Esophagus (tissue), 2 donors: ENCODE measurements at regions not wholly inside any gene's neighbourhood (a gene's known extent, or its start where the extent isn't known, plus 50 kb on each side); places are given as distances from the start of the nearest gene placed in this dataset.
"Not testable (repeated sequence)": the region's sequence is repeated elsewhere in the genome, so short reads cannot be mapped to it uniquely, and the experiment has no call there.

Source experiments
- H3K27ac ChIP-seq, 2 donors: one replicate each; pipeline ENCODE4 v1.5.1; 2013; ENCODE audit warnings: low read depth in 2 of 2, mild to moderate bottlenecking in 2 of 2, inconsistent platforms in 1 of 2, low read length in 1 of 2, moderate library complexity in 1 of 2
- H3K27me3 ChIP-seq, 2 donors: one replicate each; pipeline ENCODE4 v1.6.1; 2013; ENCODE audit warnings: low read length in 2 of 2, control low read depth in 1 of 2, mild to moderate bottlenecking in 1 of 2; ENCODE audit not compliant: insufficient read depth in 2 of 2, control insufficient read depth in 1 of 2
- H3K36me3 ChIP-seq, 2 donors: one replicate each; pipeline ENCODE4 v1.6.1; 2013; ENCODE audit warnings: low read length in 1 of 2; ENCODE audit not compliant: control insufficient read depth in 2 of 2, insufficient read depth in 2 of 2
- H3K4me1 ChIP-seq, 2 donors: one replicate each; pipeline ENCODE4 v1.6.1; 2013; ENCODE audit warnings: low read length in 1 of 2; ENCODE audit not compliant: control insufficient read depth in 2 of 2, insufficient read depth in 2 of 2
- H3K4me3 ChIP-seq, 2 donors: one replicate each; pipeline ENCODE4 v1.5.1; 2013; ENCODE audit warnings: low read length in 2 of 2, mild to moderate bottlenecking in 2 of 2, low read depth in 1 of 2, moderate library complexity in 1 of 2
- H3K9me3 ChIP-seq, 2 donors: one replicate each; pipeline ENCODE4 v1.6.1; 2013; ENCODE audit warnings: mild to moderate bottlenecking in 2 of 2, low read depth in 1 of 2, low read length in 1 of 2, moderate library complexity in 1 of 2; ENCODE audit not compliant: control insufficient read depth in 2 of 2, insufficient read depth in 1 of 2
- WGBS, 2 donors: extraction: QIAGEN DNeasy Blood & Tissue Kit; methylation state at CpG; one replicate each; pipeline ENCODE4 v1.1.7; 2013; 5-methylcytosine and 5-hydroxymethylcytosine counted together
- donor health status: healthy with polysubstance abuse.
- donor health status: Bipolar disorder and iron deficiency.

DNA sequence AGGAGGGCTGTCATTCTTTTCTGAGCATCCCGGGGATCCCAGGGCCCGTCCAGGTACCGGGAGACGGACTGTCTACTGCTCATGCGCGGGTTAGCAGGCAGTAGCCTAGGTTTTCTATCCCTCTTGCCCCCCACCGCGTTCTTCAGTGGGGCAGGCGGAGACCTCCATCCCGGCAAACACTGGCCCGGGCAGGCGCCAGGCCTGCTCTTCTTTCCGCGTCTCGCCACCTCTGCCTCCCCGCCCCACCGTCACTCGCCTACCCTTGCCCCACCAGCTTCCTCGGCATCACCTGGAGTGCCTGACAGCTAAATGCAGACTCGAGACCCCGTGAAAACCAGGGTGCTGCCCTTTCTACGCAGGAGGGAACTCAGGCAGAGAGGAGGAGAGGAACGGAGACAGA lies 1937.7 kb upstream of the DEFB115 start:
- no peak overlapping the region for H3K27ac ChIP-seq
- H3K36me3 ChIP-seq: no peaks in the 10 kb centered on the region
- no peaks in the 10 kb centered on the region for H3K27me3 ChIP-seq
- 43 to 67% methylated on average over 23 of the region's 23 CpGs for WGBS, 2 donors
- H3K9me3 ChIP-seq: peaks cover 10 to 20% of the 10 kb centered on the region in 2 donors
- no peaks in the 10 kb centered on the region for H3K4me1 ChIP-seq
- no peak overlapping the region for H3K4me3 ChIP-seq

DNA sequence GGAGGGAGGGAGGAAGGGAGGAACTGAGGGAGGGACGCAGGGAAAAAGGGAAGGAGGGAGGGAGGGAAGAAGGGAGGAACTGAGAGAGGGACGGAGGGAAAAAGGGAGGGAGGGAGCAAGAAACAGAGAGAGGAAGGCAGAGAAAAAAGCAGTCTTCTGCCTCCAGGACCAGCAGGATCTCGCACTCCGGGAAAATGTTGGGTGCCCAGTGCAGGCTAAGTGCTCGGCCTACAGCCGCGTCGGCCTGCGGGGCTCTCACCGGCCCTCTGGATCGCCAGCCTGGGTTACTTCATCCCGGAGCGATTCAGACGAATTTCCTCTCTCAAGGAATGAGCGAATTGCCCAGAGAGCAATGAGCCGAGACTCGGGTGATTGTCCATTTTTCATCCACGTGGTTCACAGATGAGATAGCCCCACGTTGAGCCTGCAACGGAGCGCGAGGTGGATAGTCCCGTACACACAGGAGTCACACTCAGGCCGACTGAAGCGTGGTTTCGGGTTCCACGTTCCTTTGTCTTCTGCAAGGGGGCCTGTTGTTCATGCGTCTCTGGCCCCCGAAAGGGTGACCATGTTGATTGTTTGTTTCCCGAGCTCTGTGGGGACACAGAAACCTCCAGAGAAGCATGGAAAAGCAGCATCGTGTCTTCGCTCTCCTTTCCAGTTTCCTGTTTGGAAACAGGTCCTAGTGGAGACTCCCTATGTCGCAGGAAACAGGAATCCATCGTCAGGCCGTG lies 1937.1 kb upstream of the DEFB115 start:
- not testable (repeated sequence) for H3K27me3 ChIP-seq

DNA sequence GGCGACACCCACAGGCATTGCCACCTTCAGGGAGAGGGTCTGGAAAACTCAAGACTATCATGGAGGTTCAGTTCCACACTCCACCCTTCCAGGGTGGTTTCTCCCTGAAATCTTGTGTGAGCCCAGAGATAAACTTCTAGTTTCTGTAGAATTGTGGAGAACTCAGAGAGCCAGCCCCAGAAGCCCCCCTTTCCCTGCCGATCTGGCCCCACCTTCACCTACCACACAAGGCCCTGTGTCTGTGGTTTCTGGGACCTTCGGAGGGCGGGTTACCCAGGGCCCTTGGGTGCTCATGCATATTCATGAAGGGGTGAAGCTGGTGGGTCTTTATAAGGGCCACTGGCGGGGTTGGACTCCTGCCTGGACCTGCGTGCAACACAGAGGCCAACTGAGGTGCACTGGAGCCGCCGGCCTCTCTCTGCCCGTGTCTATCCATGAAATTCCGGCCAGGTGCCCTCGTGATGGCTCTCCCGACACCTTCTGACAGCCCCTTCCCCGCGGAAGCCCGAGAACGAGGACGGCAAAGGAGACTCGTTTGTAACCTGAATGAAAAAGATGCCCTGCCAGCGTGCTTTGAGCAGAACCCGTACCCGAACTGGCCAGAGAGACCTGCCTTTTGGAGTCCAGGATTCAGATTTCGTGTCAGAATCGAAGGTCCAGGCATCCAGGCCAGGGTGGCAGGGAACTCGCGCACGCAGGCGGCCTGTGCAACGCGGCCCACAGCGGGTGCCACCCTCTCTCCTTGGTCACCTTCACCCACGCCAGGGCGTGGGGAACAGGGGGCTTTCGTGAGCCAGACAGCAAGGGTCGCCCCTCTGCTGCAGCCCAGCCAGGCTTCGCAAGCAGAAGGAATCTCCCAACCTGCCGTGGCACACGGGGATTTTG lies 1933.6 kb upstream of the DEFB115 start:
- H3K27ac ChIP-seq, H3K4me1 ChIP-seq, H3K4me3 ChIP-seq, H3K36me3 ChIP-seq, H3K27me3 ChIP-seq: not testable (repeated sequence)
- H3K9me3 ChIP-seq: peaks cover 20 to 31% of the 10 kb centered on the region in 2 donors
- WGBS, 2 donors: 53 to 85% methylated on average over 36 to 37 of the region's 37 CpGs

More for the DNA sequence above, 1937.1 kb upstream of the DEFB115 start:
- 37 to 55% methylated on average over 35 of the region's 35 CpGs for WGBS, 2 donors
- H3K4me3 ChIP-seq, H3K27ac ChIP-seq, H3K36me3 ChIP-seq, H3K4me1 ChIP-seq: not testable (repeated sequence)
- H3K9me3 ChIP-seq: peaks cover 12 to 26% of the 10 kb centered on the region in 2 donors

DNA sequence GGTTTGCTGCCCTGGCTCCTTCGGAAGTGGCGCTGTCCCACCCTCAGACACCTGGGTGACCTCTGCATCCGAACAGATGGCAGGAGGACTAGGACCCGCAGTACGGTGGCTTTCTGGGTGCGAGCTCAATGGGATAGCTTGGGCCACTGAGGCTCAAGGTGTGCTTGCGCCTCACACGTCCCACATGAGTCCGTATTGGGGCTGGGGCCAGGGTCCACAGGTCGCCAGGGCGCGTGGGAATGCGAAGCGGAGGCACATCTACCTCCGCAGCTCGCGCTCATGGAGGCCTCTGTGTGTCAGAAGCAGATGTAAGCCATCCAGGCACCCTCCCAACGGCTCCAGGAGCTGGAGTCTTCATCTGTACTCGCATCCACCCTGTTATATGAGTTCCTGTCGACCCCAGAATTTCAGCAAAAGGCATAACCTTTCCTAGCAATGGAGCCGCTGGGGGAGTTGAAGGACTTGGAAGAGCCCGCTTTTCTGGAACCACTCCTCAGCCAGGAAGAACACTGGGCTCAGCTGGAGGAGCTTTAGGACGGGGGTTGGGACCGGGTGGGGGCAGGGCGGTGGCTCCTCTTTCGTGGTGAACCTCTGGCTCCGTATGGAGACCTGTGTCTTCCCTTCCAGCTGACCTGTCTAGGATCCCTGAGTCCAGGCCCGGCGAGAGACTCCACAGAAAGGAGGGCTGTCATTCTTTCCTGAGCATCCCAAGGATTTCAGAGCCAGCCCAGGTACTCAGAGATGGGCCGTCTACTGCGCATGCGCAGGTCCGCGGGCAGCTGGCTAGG lies 1932.8 kb upstream of the DEFB115 start:
- WGBS, 2 donors: 58 to 76% methylated on average over 34 of the region's 34 CpGs
- not testable (repeated sequence) for H3K27me3 ChIP-seq, H3K4me3 ChIP-seq, H3K36me3 ChIP-seq, H3K27ac ChIP-seq, H3K4me1 ChIP-seq
- peaks cover 20 to 24% of the 10 kb centered on the region in 2 donors for H3K9me3 ChIP-seq

DNA sequence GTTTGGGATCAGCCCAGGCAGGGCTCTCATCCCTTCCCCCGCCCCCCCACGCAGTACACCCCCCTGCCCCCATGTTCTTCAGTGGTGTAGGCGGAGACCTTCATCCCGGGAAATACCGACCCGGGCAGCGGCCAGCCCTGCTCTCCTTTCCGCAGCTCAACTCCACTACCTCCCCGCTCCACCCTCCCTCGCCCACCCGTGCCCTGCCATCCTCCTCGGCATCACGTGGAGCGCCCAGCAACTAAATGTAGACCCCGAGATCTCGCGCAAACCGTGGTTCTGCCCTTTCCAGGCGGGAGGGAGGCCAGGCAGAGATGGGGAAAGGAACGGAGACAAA lies 1932.2 kb upstream of the DEFB115 start:
- Histone ChIP-seq H3K36me3 (no peaks in the 10 kb centered on the region), H3K27ac (no peak overlapping the region), H3K27me3 (no peaks in the 10 kb centered on the region), H3K4me1 (no peaks in the 10 kb centered on the region), H3K9me3 (peaks cover 18 to 22% of the 10 kb centered on the region in 2 donors), H3K4me3 (no peak overlapping the region)
- WGBS, 2 donors: 53 to 76% methylated on average over 20 of the region's 20 CpGs

DNA sequence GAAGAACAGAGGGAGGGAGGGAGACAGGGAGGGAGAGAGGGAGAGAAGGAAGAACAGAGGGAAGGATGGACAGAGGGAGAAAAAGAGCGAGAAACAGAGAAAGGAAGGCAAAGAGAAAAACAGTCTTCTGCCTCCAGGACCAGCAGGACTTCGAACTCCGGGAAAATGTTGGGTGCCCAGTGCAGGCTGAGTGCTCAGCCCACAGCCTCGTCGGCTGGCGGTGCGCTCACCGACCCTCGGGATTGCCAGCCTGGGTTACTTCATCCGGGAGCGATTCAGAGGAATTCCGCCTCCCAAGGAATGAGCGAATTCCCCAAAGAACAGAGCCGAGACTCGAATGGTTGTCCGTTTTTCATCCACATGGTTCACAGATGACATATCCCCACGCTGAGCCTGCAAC lies 1931.7 kb upstream of the DEFB115 start:
- H3K27me3 ChIP-seq, H3K27ac ChIP-seq, H3K4me3 ChIP-seq, H3K4me1 ChIP-seq, H3K36me3 ChIP-seq: not testable (repeated sequence)
- 54 to 83% methylated on average over 14 to 15 of the region's 17 CpGs for WGBS, 2 donors
- H3K9me3 ChIP-seq: peaks cover 20 to 22% of the 10 kb centered on the region in 2 donors

DNA sequence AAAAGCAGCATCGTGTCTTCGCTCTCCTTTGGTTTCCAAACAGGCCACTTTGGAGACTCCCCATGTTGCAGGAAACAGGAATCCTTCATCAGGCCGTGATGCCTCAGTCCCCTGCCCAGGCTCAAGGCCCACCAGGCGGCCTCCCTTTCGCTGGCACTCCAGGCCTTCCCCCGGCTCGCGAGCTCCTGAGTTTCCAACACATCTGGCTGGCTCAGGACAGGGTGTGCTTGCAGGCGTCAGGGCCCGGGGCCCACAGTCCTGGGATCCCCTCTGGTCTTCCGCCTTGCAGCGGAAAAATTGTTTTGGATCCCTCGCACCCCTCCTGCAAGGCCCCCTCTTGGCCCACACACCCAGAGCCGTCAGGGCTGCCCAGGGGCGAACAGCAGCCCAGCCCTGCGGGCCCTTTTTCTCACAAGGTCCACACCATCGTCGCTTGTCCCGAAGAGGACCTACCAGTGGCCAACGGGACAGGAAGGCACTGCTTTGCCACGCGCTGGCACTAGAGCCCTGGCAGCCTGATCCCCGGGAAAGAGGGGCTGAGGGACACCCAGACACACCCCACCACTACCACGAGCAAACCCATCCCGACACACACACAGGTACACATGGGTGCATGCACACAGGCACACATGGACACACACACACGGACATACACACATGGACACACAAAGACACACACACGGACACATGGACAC lies 1930.9 kb upstream of the DEFB115 start:
- H3K27me3 ChIP-seq: no peaks in the 10 kb centered on the region
- no peaks in the 10 kb centered on the region for H3K4me1 ChIP-seq
- peaks cover 20 to 25% of the 10 kb centered on the region in 2 donors for H3K9me3 ChIP-seq
- no peak overlapping the region for H3K27ac ChIP-seq
- no peaks in the 10 kb centered on the region for H3K36me3 ChIP-seq
- no peak overlapping the region for H3K4me3 ChIP-seq
- 69 to 75% methylated on average over 27 of the region's 27 CpGs for WGBS, 2 donors

DNA sequence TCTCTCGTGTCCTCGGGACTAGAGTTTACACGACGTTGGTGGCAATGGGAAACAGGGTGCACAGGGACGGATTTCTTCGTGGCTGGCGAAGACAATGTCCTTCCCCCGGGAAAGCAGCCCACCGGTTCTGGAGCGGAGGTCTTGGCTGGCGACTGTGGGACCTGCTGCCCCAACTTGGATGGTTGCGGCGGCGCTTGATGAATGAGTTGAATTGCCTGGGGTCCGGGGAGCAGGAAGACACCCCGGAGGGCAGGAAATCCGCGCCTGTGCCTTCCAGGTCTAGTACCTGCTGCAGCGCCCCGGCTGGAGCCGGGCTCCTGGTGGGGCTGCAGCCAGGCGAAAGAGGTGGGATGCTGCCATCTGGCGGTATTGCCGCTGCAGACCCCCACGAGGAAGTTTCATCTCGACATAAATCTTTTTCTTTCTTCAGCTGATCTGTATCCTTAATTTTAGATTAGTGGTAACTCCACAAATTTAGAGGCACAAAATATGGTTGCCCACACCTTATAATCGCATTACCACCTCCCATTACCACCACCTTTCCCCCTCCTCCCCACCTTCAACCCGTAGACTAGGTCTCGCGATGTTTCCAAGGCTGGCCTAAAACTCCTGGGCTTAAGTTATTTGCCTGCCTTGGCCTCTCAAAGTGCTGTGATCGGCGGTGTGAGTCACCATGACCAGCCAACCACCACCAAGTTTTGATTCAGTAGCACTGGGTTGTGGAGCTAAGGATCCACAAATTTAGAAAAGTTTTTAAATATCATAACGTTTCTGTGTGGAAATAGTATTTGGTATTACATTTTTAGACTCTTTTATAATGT lies 1929.7 kb upstream of the DEFB115 start:
- WGBS, 2 donors: 36 to 48% methylated on average over 32 to 33 of the region's 33 CpGs
- not testable (repeated sequence) for H3K36me3 ChIP-seq, H3K4me3 ChIP-seq, H3K27ac ChIP-seq, H3K4me1 ChIP-seq, H3K27me3 ChIP-seq
- H3K9me3 ChIP-seq: peaks cover 20 to 25% of the 10 kb centered on the region in 2 donors
